ENCODE measurements at regions not wholly inside any gene's neighbourhood (a gene's known extent, or its start where the extent isn't known, plus 50 kb on each side); places are given as distances from the start of the nearest gene placed in this dataset.
A peak's percentile ranks its signal among the peaks of the same experiment; 100 is the strongest.
"Not testable (repeated sequence)": the region's sequence is repeated elsewhere in the genome, so short reads cannot be mapped to it uniquely, and the experiment has no call there.

DNA sequence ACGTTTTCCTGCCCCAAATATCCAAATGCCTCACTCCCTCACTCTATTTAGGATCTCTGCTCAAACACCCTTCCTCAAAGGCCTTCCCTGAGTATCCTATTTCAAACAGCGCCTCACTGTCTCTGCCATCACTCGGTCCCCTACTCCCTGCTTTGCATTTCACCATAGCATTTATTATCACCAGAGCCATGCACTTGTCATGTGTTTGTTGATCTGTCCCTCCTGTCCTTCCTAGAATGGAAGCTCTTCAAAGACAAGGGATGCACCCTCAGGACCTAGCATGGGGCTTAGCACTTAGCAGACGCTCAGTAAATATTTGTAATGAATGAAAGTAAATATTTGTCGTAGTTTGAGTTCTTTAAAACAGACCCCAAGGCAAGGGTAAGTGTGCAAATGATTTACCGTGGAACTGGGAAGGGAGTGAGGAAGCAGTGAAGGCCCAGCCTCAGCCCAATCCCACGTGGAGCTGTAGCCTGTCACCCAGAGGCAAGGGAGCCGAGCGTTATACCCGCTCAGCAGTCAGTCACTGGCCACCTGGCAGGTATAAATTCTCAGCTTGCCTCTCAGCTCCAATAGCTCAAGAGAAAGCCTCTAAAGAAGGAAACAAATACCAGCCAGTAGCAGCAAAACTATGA lies 97.7 kb upstream of the KIF2A start:
- no peak for DNase-seq (ENCODE audit: low read depth in 1 of 2, low spot score in 1 of 2)

- DNase-seq (ENCODE audit: low read depth in 1 of 2, low spot score in 1 of 2), result no peak
Observed at GRCh38 chr5:62211405-62211804, 94.6 kb upstream of the KIF2A start.

DNA sequence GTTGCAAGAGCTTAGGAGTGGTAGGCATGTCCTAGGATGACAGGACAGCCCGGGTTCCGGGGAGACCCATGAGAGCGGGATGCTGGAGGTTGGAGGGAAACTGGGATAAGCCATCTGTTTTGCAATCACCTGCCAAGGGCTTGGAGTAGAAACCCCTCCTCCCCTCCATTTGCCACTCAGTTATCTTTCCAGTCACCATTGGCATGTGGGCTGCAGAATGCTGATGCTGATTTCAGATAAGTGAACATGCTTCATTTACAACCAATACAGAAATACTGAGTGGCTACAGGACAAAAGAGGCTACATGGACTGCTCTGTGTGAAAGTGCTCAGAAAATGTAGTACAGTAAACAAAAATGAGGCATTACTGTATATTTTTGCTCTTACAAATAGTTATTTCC lies 93.4 kb upstream of the KIF2A start:
- DNase-seq (ENCODE audit: low read depth in 1 of 2, low spot score in 1 of 2), result no peak

DNA sequence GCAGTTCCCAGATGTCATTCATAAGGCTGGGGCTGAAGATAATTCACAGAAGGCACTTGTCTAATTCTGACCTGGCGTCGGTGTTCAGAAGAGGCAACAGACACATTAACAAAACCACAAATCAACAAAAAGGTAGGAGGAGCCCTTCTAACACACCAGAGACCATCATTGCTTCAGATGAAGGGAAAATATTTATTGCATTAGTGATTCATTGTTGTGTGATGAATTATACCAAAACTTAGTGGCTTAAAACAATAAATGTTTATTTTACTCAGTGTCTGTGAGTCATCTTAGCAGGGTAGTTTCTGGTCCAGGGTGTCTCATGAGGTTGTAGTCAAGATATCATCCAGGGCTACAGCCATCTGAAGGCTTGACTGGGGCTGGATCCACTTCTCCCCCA lies 91.3 kb upstream of the KIF2A start:
- no peak for DNase-seq (ENCODE audit: low read depth in 1 of 2, low spot score in 1 of 2)

DNA sequence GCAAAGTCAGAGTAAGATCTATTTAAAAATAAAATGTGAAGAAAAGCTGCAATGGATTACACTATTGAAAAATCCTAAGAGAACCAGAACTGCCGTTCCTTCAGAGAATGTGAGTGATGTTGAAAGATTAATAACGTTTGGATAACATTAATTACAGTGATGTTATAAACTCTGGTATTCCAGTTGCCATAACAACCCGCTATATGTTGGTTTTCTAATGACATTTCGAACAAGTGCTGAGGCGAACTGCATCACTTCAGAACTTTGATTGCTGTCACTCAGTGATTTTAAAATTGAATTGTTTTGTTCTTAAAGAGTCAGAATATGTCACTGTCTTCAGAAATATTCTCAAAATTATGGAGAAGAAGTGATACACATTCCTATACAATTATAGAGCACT lies 89.4 kb upstream of the KIF2A start:
- DNase-seq (ENCODE audit: low read depth in 1 of 2, low spot score in 1 of 2), result not testable (repeated sequence)

- DNase-seq (ENCODE audit: low read depth in 1 of 2, low spot score in 1 of 2), result not testable (repeated sequence)
Observed at GRCh38 chr5:62217095-62217494, 88.9 kb upstream of the KIF2A start.

GRCh38 chr5:62218860-62219259 lies 87.1 kb upstream of the KIF2A start:
- not testable (repeated sequence) for DNase-seq (ENCODE audit: low read depth in 1 of 2, low spot score in 1 of 2)

DNA sequence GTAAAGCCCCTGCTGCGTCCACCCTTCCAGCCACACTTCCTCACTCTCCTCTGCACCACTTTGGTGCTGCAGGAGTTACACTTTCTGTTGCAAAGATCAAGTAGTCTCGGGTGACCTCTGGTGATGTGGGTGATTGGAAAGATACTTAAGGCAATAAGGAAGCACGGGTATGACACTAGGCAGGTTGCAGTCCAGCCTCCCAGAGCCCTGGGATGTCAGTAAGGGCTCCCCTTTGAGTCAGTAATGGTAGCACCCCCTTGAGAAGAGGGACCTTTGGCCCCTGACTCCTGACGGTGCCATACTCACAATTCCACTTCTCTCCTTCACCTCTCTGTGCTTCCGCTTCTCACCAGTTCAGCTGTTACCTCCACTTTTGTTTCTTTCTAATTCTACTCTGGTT lies 84.1 kb upstream of the KIF2A start:
- DNase-seq (ENCODE audit: low read depth in 1 of 2, low spot score in 1 of 2), result not testable (repeated sequence)

DNA sequence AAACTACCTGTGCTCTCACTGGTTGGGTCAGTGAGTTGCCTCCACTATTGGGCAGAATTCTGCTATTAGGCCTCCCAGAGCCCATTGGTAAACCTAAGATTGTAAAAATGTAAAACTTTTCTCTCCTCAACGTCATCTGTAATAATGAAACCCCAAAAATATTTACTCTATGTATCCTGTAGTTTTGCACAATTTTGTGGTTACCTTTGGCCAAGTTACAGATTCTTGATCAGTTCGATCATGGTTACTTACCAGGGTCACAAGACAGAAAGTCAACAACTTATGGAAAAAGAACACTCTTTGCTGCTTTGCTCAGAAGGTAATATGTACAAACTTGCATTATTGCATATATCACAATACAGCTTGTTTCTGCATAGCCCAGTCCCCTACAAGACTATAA lies 83.7 kb upstream of the KIF2A start:
- DNase-seq (ENCODE audit: low read depth in 1 of 2, low spot score in 1 of 2), result not testable (repeated sequence)

- DNase-seq (ENCODE audit: low read depth in 1 of 2, low spot score in 1 of 2), result peak; percentile 44 to 48
Observed at GRCh38 chr5:62223312-62223670, 82.7 kb upstream of the KIF2A start.

GRCh38 chr5:62224987-62225601 lies 80.9 kb upstream of the KIF2A start:
- not testable (repeated sequence) for DNase-seq (ENCODE audit: low read depth in 1 of 2, low spot score in 1 of 2)

- DNase-seq (ENCODE audit: low read depth in 1 of 2, low spot score in 1 of 2), result not testable (repeated sequence)
Observed at GRCh38 chr5:62230876-62231388, 75.1 kb upstream of the KIF2A start.

DNA sequence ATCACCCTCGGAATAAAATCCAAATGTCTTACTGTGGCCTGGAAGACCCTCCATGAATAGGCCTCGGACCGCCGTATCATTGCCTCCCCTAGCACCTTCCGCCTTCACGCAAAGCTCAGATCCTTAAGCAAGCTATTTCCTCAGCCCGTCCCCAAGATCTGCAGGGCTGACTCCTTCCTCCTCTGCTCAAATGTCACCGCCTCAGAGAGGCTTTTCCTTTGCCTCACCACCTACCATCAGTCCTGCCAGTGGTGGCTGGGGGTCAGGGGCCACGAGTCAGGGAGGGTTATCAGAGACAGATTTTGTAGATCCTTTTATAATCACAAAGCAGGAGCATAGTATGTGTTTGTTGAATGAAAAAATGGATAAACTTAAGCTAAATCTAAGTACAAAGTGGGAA lies 74.4 kb upstream of the KIF2A start:
- DNase-seq (ENCODE audit: low read depth in 1 of 2, low spot score in 1 of 2), result no peak

- DNase-seq (ENCODE audit: low read depth in 1 of 2, low spot score in 1 of 2), result not testable (repeated sequence)
Observed at GRCh38 chr5:62232218-62232617, 73.8 kb upstream of the KIF2A start.

- not testable (repeated sequence) for DNase-seq (ENCODE audit: low read depth in 1 of 2, low spot score in 1 of 2)
Observed at GRCh38 chr5:62233083-62234046, 72.6 kb upstream of the KIF2A start.

- not testable (repeated sequence) for DNase-seq (ENCODE audit: low read depth in 1 of 2, low spot score in 1 of 2)
Observed at GRCh38 chr5:62236593-62236992, 69.4 kb upstream of the KIF2A start.

- DNase-seq (ENCODE audit: low read depth in 1 of 2, low spot score in 1 of 2), result not testable (repeated sequence)
Observed at GRCh38 chr5:62237944-62238343, 68.1 kb upstream of the KIF2A start.

- not testable (repeated sequence) for DNase-seq (ENCODE audit: low read depth in 1 of 2, low spot score in 1 of 2)
Observed at GRCh38 chr5:62238584-62238983, 67.4 kb upstream of the KIF2A start.

DNA sequence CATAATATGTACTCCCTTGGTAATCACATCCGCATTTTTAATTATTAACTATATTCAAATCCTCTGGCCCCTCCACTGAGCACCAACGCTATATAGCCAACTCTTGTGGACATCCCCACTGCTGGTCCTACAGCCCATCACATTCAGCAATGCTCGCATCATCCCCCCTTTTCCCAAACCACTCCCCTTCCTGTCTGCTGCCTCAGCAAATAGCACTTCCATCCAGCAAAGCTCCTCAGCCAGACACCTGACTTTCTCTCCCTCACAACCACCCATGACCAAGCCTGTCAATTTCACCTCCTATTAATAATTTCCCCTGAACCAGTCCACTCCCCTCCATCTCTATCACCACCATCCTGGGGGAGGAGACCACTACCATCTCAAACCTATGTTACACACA lies 65.5 kb upstream of the KIF2A start:
- DNase-seq (ENCODE audit: low read depth in 1 of 2, low spot score in 1 of 2), result not testable (repeated sequence)

DNA sequence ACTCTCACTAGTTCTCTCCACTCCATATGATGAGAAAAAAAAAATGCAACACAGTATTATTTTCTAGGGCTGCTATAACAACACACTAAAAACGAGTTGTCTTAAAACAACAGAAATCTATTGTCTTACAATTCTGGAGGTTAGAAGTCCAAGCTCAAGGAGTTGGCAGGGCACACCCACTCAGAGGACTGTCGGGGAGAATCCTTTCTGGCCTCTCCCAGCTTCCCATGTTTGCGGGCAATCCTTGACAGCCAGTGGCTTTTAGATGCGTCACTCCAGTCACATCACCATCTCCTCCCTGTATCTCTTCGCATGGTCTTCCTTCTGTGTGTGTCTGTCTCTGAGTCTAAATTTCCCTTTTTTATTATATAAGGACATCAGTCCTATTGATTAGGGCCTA lies 64.0 kb upstream of the KIF2A start:
- not testable (repeated sequence) for DNase-seq (ENCODE audit: low read depth in 1 of 2, low spot score in 1 of 2)

GRCh38 chr5:62243046-62243445 lies 63.0 kb upstream of the KIF2A start:
- DNase-seq (ENCODE audit: low read depth in 1 of 2, low spot score in 1 of 2), result not testable (repeated sequence)

DNA sequence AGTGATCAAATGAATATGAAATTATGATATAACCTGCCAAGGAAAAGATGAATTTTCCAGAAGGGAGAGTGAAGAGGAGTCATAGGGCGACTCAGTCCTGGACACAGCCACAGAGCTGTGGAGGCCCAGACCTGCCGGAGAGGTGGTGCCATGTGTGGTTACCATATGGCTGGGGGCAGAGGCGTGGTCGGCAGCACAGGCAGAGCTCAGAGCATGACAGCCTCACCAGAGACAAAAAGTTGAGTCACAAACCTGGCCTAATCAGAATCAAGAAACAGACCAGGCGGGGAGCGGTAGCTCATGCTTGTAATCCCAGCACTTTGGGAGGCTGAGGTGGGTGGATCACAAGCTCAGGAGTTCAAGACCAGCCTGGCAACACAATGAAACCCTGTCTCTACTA lies 57.8 kb upstream of the KIF2A start:
- DNase-seq (ENCODE audit: low read depth in 1 of 2, low spot score in 1 of 2), result not testable (repeated sequence)
